Psoas muscle (tissue), 7 donors: ENCODE measurements at regions not wholly inside any gene's neighbourhood (a gene's known extent, or its start where the extent isn't known, plus 50 kb on each side); places are given as distances from the start of the nearest gene placed in this dataset.

Experiments used
- ATAC-seq, 4 donors: fragments of 200-7000 bp; cut with Tn5 transposase; one replicate each; pipeline ENCODE4 v1.9.1; 2020; ENCODE audit warnings: moderate library complexity in 3 of 4, mild to moderate bottlenecking in 2 of 4
- DNase-seq, 2 donors: peaks; one replicate each; pipeline ENCODE4 v3.0.0-alpha.2; 2020
- H3K27ac ChIP-seq: fragments of 200-600 bp; one replicate; pipeline ENCODE4 v1.8.0; 2022
- H3K27me3 ChIP-seq, 3 donors: fragments of 200-600 bp in 1 of 3; one replicate each; pipeline versions ENCODE4 v1.6.1 to v1.8.0; 2013 to 2022; ENCODE audit warnings: low read length in 2 of 3, mild to moderate bottlenecking in 2 of 3, moderate library complexity in 1 of 3; ENCODE audit not compliant: insufficient read depth in 3 of 3
- H3K36me3 ChIP-seq, 2 donors: fragments of 200-600 bp in 1 of 2; one replicate each; pipeline versions ENCODE4 v1.6.1 to v1.8.0; 2013 to 2022; ENCODE audit warnings: low read depth in 1 of 2, mild to moderate bottlenecking in 1 of 2, moderate library complexity in 1 of 2; ENCODE audit not compliant: insufficient read depth in 1 of 2
- H3K4me1 ChIP-seq: fragments of 200-600 bp; one replicate; pipeline ENCODE4 v1.8.0; 2022
- H3K4me3 ChIP-seq: fragments of 200-600 bp; one replicate; pipeline ENCODE4 v1.8.0; 2022; ENCODE audit warnings: mild to moderate bottlenecking
- H3K9me3 ChIP-seq: fragments of 200-600 bp; one replicate; pipeline ENCODE4 v1.8.0; 2022
- CTCF ChIP-seq: fragments of 200-600 bp; IDR thresholded peaks from one replicate; pipeline ENCODE4 v1.8.0; 2022; ENCODE audit warnings: antibody characterized with exemption
- WGBS, 3 donors: extraction: QIAGEN DNeasy Blood & Tissue Kit; methylation state at CpG; one replicate each; pipeline versions ENCODE4 v1.1.6 to v1.1.7; 2013; 5-methylcytosine and 5-hydroxymethylcytosine counted together
- intact Hi-C, 2 donors: fragments of 100-400 bp; cut with DNase I; formaldehyde crosslinking; loops; one replicate each; pipeline versions ENCODE4 v1.11.0 to v1.14.2; 2022
- donor health status: healthy with polysubstance abuse.
- donor health status: DM: no; HTN: no; CAD: no; lungs with moderate emphysema.
- donor health status: Bipolar disorder and iron deficiency.
- donor health status: healthy.
- donor health status: DM: yes; HTN: yes; CAD: no.
- donor health status: DM: no; HTN: no; CAD: no.
- donor health status: DM: yes; HTN: yes; CAD: no.

GRCh38 chr6:169008641-169009257, 244.9 kb downstream of the THBS2 start:
- peaks cover 4% of the 10 kb centered on the region for H3K9me3 ChIP-seq
- H3K27ac ChIP-seq = no peak overlapping the region
- no peaks in the 10 kb centered on the region for H3K4me1 ChIP-seq
- H3K4me3 ChIP-seq = no peak overlapping the region
- intact Hi-C loops = no loop called here
- WGBS, 3 donors = 52 to 78% (median 53%) methylated on average over 4 of the region's 4 CpGs
- H3K27me3 ChIP-seq = no peaks in the 10 kb centered on the region
- H3K36me3 ChIP-seq = no peaks in the 10 kb centered on the region
- TF ChIP-seq CTCF = no peak
- DNase-seq (no peak), ATAC-seq (no peak)

- ATAC-seq (no peak), DNase-seq (no peak)
- Histone ChIP-seq H3K4me1 (no peaks in the 10 kb centered on the region), H3K9me3 (peaks cover 8% of the 10 kb centered on the region), H3K27me3 (no peaks in the 10 kb centered on the region), H3K36me3 (no peaks in the 10 kb centered on the region), H3K27ac (no peak overlapping the region), H3K4me3 (no peak overlapping the region)
- intact Hi-C loops = no loop called here
- no peak for TF ChIP-seq CTCF
- 80 to 87% (median 84%) methylated on average over 8 of the region's 8 CpGs for WGBS, 3 donors
Measured at GRCh38 chr6:169005166-169005565, 248.5 kb downstream of the THBS2 start.

- 95 to 97% (median 95%) methylated on average over 15 of the region's 15 CpGs for WGBS, 3 donors
- H3K27me3 ChIP-seq = no peaks in the 10 kb centered on the region
- H3K9me3 ChIP-seq = peaks cover 8% of the 10 kb centered on the region
- no peak for TF ChIP-seq CTCF
- ATAC-seq (no peak), DNase-seq (no peak)
- intact Hi-C loops = no loop called here
- H3K27ac ChIP-seq = no peak overlapping the region
- no peak overlapping the region for H3K4me3 ChIP-seq
- no peaks in the 10 kb centered on the region for H3K36me3 ChIP-seq
- no peaks in the 10 kb centered on the region for H3K4me1 ChIP-seq
Measured at GRCh38 chr6:169000022-169000421, 253.6 kb downstream of the THBS2 start.

GRCh38 chr6:168999392-168999791, 254.3 kb downstream of the THBS2 start:
- no peak overlapping the region for H3K4me3 ChIP-seq
- no peaks in the 10 kb centered on the region for H3K36me3 ChIP-seq
- no peak for DNase-seq
- H3K4me1 ChIP-seq = no peaks in the 10 kb centered on the region
- WGBS, 3 donors = 83 to 92% (median 88%) methylated on average over 13 of the region's 13 CpGs
- TF ChIP-seq CTCF = no peak
- H3K27ac ChIP-seq = no peak overlapping the region
- no peak for ATAC-seq
- intact Hi-C loops = no loop called here
- no peaks in the 10 kb centered on the region for H3K27me3 ChIP-seq
- peaks cover 8% of the 10 kb centered on the region for H3K9me3 ChIP-seq

- intact Hi-C loops = no loop called here
- ATAC-seq (no peak), DNase-seq (no peak)
- H3K4me1 ChIP-seq = no peaks in the 10 kb centered on the region
- TF ChIP-seq CTCF = no peak
- H3K27ac ChIP-seq = no peak overlapping the region
- no peak overlapping the region for H3K4me3 ChIP-seq
- H3K9me3 ChIP-seq = no peaks in the 10 kb centered on the region
- no peaks in the 10 kb centered on the region for H3K27me3 ChIP-seq
- H3K36me3 ChIP-seq = no peaks in the 10 kb centered on the region
- 78 to 86% (median 84%) methylated on average over 9 of the region's 9 CpGs for WGBS, 3 donors
Measured at GRCh38 chr6:168996356-168996625, 257.4 kb downstream of the THBS2 start.
